Stimulated activated CD8-positive, alpha-beta memory T cell treated with anti-CD3 and anti-CD28 coated beads, Interleukin-2, amount 100 ng/mL, for 48 hours (primary cell): ENCODE measurements at regions not wholly inside any gene's neighbourhood (a gene's known extent, or its start where the extent isn't known, plus 50 kb on each side); places are given as distances from the start of the nearest gene placed in this dataset.
"Not testable (repeated sequence)": the region's sequence is repeated elsewhere in the genome, so short reads cannot be mapped to it uniquely, and the experiment has no call there.

Experiments used
- DNase-seq, 2 donors: peaks; one replicate each; pipeline ENCODE4 v3.0.0-alpha.2; 2020; ENCODE audit warnings: low read depth in 2 of 2

- DNase-seq: not testable (repeated sequence)
These were observed 70.2 kb downstream of the ZNF726 start for GRCh38 chr19:23984911-23985310.

GRCh38 chr19:23986623-23987022 lies 71.9 kb downstream of the ZNF726 start:
- DNase-seq: no peak

- no peak for DNase-seq
These were observed 76.5 kb downstream of the ZNF726 start for GRCh38 chr19:23991170-23991569.

- no peak for DNase-seq
These were observed 77.7 kb downstream of the ZNF726 start for GRCh38 chr19:23992348-23992747.

GRCh38 chr19:23993440-23993839 lies 78.8 kb downstream of the ZNF726 start:
- no peak for DNase-seq

GRCh38 chr19:23996549-23996948 lies 81.9 kb downstream of the ZNF726 start:
- no peak for DNase-seq

GRCh38 chr19:23998568-23998967 lies 83.9 kb downstream of the ZNF726 start:
- no peak for DNase-seq

GRCh38 chr19:23999821-24000610 lies 85.3 kb downstream of the ZNF726 start:
- DNase-seq: no peak

GRCh38 chr19:24000656-24001055 lies 86.0 kb downstream of the ZNF726 start:
- DNase-seq: no peak

- DNase-seq: no peak
These were observed 84.6 kb upstream of the ZNF254 start for GRCh38 chr19:24002256-24002945.

GRCh38 chr19:24003537-24003936 lies 83.5 kb upstream of the ZNF254 start:
- no peak for DNase-seq

- no peak for DNase-seq
These were observed 82.8 kb upstream of the ZNF254 start for GRCh38 chr19:24004166-24004565.

GRCh38 chr19:24029941-24030636 lies 56.9 kb upstream of the ZNF254 start:
- DNase-seq: no peak

GRCh38 chr19:24032651-24033050 lies 54.3 kb upstream of the ZNF254 start:
- DNase-seq: no peak

- peak; percentile 57 to 65 for DNase-seq
These were observed 53.6 kb upstream of the ZNF254 start for GRCh38 chr19:24033301-24033962.

GRCh38 chr19:24033963-24034342 lies 53.0 kb upstream of the ZNF254 start:
- peak; percentile 5 to 16 for DNase-seq

- DNase-seq: not testable (repeated sequence)
These were observed 51.6 kb upstream of the ZNF254 start for GRCh38 chr19:24035261-24035880.
